ENCODE measurements at regions not wholly inside any gene's neighbourhood (a gene's known extent, or its start where the extent isn't known, plus 50 kb on each side); places are given as distances from the start of the nearest gene placed in this dataset.

GRCh38 chr13:105167385-105167784, 1368.1 kb downstream of the EFNB2 start:
- H3K4me3 ChIP-seq: no peak overlapping the region
- DNase-seq (ENCODE audit: low spot score in 2 of 2): no peak

GRCh38 chr13:105165449-105166125, 1369.9 kb downstream of the EFNB2 start:
- H3K36me3 ChIP-seq: no peaks in the 10 kb centered on the region
- peaks cover 0 to 6% of the 10 kb centered on the region in 2 donors for H3K9me3 ChIP-seq
- intact Hi-C loops (cut with DNase I; ENCODE audit: low total_unique reads): loop anchor here (2.0 kb wide), 1 partner anchor 65 kb away; no protein-coding TSS in a partner anchor
- DNase-seq (ENCODE audit: low spot score in 2 of 2): no peak
- no peak overlapping the region for H3K27ac ChIP-seq
- TF ChIP-seq CTCF (IDR thresholded peaks at IDR 0.05): no peak
- TF ChIP-seq POLR2A (IDR thresholded peaks at IDR 0.05): no peak
- TF ChIP-seq POLR2AphosphoS5 (IDR thresholded peaks at IDR 0.05): no peak
- H3K4me3 ChIP-seq: no peak overlapping the region
- H3K4me1 ChIP-seq: no peaks in the 10 kb centered on the region
- no peaks in the 10 kb centered on the region for H3K27me3 ChIP-seq

More at GRCh38 chr13:105167385-105167784, 1368.1 kb downstream of the EFNB2 start:
- intact Hi-C loops (cut with DNase I; ENCODE audit: low total_unique reads): no loop called here
- Histone ChIP-seq H3K27me3 (no peaks in the 10 kb centered on the region), H3K36me3 (no peaks in the 10 kb centered on the region), H3K9me3 (peaks cover 4 to 16% of the 10 kb centered on the region in 2 donors), H3K27ac (no peak overlapping the region), H3K4me1 (no peaks in the 10 kb centered on the region)
- TF ChIP-seq POLR2A (IDR thresholded peaks at IDR 0.05) (no peak), POLR2AphosphoS5 (IDR thresholded peaks at IDR 0.05) (no peak)

GRCh38 chr13:105159841-105160240, 1375.6 kb downstream of the EFNB2 start:
- intact Hi-C loops (cut with DNase I; ENCODE audit: low total_unique reads): no loop called here
- Histone ChIP-seq H3K27ac (no peak overlapping the region), H3K36me3 (no peaks in the 10 kb centered on the region), H3K4me1 (no peaks in the 10 kb centered on the region), H3K27me3 (no peaks in the 10 kb centered on the region), H3K9me3 (no peaks in the 10 kb centered on the region), H3K4me3 (no peak overlapping the region)
- TF ChIP-seq POLR2AphosphoS5 (IDR thresholded peaks at IDR 0.05): no peak
- no peak for TF ChIP-seq POLR2A (IDR thresholded peaks at IDR 0.05)
- no peak for TF ChIP-seq CTCF (IDR thresholded peaks at IDR 0.05)
- DNase-seq (ENCODE audit: low spot score in 2 of 2): no peak

- H3K36me3 ChIP-seq: no peaks in the 10 kb centered on the region
- no peak overlapping the region for H3K4me3 ChIP-seq
- intact Hi-C loops (cut with DNase I; ENCODE audit: low total_unique reads): no loop called here
- no peaks in the 10 kb centered on the region for H3K27me3 ChIP-seq
- H3K9me3 ChIP-seq: no peaks in the 10 kb centered on the region
- TF ChIP-seq POLR2A (IDR thresholded peaks at IDR 0.05): no peak
- TF ChIP-seq POLR2AphosphoS5 (IDR thresholded peaks at IDR 0.05): no peak
- TF ChIP-seq CTCF (IDR thresholded peaks at IDR 0.05): no peak
- H3K27ac ChIP-seq: no peak overlapping the region
- no peaks in the 10 kb centered on the region for H3K4me1 ChIP-seq
- DNase-seq (ENCODE audit: low spot score in 2 of 2): no peak
Measured at GRCh38 chr13:105153611-105154010, 1381.9 kb downstream of the EFNB2 start.

GRCh38 chr13:105151639-105152038, 1383.8 kb downstream of the EFNB2 start:
- no peak overlapping the region for H3K4me3 ChIP-seq
- no peak overlapping the region for H3K27ac ChIP-seq
- intact Hi-C loops (cut with DNase I; ENCODE audit: low total_unique reads): no loop called here
- no peak for DNase-seq (ENCODE audit: low spot score in 2 of 2)
- H3K36me3 ChIP-seq: no peaks in the 10 kb centered on the region
- H3K27me3 ChIP-seq: no peaks in the 10 kb centered on the region
- no peaks in the 10 kb centered on the region for H3K9me3 ChIP-seq
- H3K4me1 ChIP-seq: no peaks in the 10 kb centered on the region
- TF ChIP-seq POLR2A (IDR thresholded peaks at IDR 0.05) (no peak), POLR2AphosphoS5 (IDR thresholded peaks at IDR 0.05) (no peak), CTCF (IDR thresholded peaks at IDR 0.05) (no peak)

Measured in breast epithelium (tissue), 4 donors.